KMS-11 (cell line): ENCODE measurements at regions not wholly inside any gene's neighbourhood (a gene's known extent, or its start where the extent isn't known, plus 50 kb on each side); places are given as distances from the start of the nearest gene placed in this dataset.

ENCODE experiments used
- H2AFZ ChIP-seq: fragments of 200-600 bp; sonication (generic); 2 replicates; pipeline ENCODE4 v1.6.1; 2016; ENCODE audit warnings: antibody characterized with exemption, mixed run types, low read depth
- H3K27ac ChIP-seq: fragments of 200-600 bp; sonication (generic); 2 replicates; pipeline ENCODE4 v1.6.1; 2016; ENCODE audit warnings: mild to moderate bottlenecking, mixed run types
- H3K27me3 ChIP-seq: fragments of 200-600 bp; sonication (generic); 2 replicates; pipeline ENCODE4 v1.6.1; 2017; ENCODE audit warnings: mild to moderate bottlenecking, low read depth, mixed run types, moderate library complexity; ENCODE audit not compliant: insufficient read depth
- H3K36me3 ChIP-seq: fragments of 200-600 bp; sonication (generic); 2 replicates; pipeline ENCODE4 v1.6.1; 2017; ENCODE audit warnings: mild to moderate bottlenecking, mixed run types; ENCODE audit not compliant: insufficient read depth
- H3K4me1 ChIP-seq: fragments of 200-600 bp; sonication (generic); 2 replicates; pipeline ENCODE4 v1.6.1; 2016; ENCODE audit warnings: mild to moderate bottlenecking, low read depth, mixed run types; ENCODE audit not compliant: poor library complexity, severe bottlenecking
- H3K4me2 ChIP-seq: fragments of 200-600 bp; sonication (generic); 2 replicates; pipeline ENCODE4 v1.7.0; 2016; ENCODE audit warnings: mild to moderate bottlenecking, mixed run types
- H3K4me3 ChIP-seq: fragments of 200-600 bp; sonication (generic); IDR thresholded peaks from 2 replicates; pipeline ENCODE4 v1.6.1; 2017; ENCODE audit warnings: low read depth, low read length, mixed read lengths; ENCODE audit not compliant: insufficient read depth
- H3K79me2 ChIP-seq: fragments of 200-600 bp; sonication (generic); 2 replicates; pipeline ENCODE4 v1.6.1; 2016; ENCODE audit warnings: low read depth, mixed run types; ENCODE audit not compliant: insufficient read depth
- H3K9ac ChIP-seq: fragments of 200-600 bp; sonication (generic); 2 replicates; pipeline ENCODE4 v1.6.1; 2016; ENCODE audit warnings: mild to moderate bottlenecking, mixed run types
- H4K20me1 ChIP-seq: fragments of 200-600 bp; sonication (generic); 2 replicates; pipeline ENCODE4 v1.6.1; 2016; ENCODE audit warnings: mild to moderate bottlenecking, mixed run types; ENCODE audit not compliant: insufficient read depth
- CTCF ChIP-seq: fragments of 200-600 bp; sonication (generic); conservative IDR thresholded peaks from 2 replicates; pipeline ENCODE4 v1.6.1; 2017; ENCODE audit warnings: low read depth, mild to moderate bottlenecking, antibody characterized with exemption, low read length, moderate library complexity, mixed read lengths

- TF ChIP-seq CTCF, result no peak
- Histone ChIP-seq H3K79me2 (no peaks in the 10 kb centered on the region), H3K4me1 (no peaks in the 10 kb centered on the region), H3K9ac (no peak overlapping the region), H2AFZ (no peak overlapping the region), H3K27ac (no peak overlapping the region), H3K36me3 (no peaks in the 10 kb centered on the region), H4K20me1 (no peaks in the 10 kb centered on the region), H3K27me3 (no peaks in the 10 kb centered on the region), H3K4me3 (no peak overlapping the region), H3K4me2 (no peak overlapping the region)
Observed at GRCh38 chr1:243916160-243916559, 66.1 kb upstream of the AKT3 start.

DNA sequence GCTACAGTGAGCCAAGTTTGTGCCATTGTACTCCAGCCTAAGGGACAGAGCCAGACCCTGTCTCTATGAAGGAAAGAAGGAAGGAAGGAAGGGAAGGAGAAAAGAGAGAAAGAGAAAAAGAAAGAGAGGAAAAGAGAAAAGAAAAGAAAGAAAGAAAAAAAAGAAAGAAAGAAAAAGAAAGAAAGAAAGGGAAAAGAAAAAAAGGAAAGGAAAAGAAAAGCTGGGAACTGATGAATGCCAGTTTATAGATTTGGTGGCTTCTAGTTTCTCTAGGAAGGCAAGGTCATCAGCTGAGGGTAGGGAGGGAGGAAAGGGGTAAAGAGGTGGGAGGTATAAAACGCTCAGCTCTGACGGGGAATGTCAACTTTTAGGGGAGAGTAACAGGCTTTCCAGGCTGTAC lies 62.3 kb upstream of the AKT3 start:
- TF ChIP-seq CTCF, result no peak
- H2AFZ ChIP-seq, result no peak overlapping the region
- H3K36me3 ChIP-seq, result no peaks in the 10 kb centered on the region
- no peaks in the 10 kb centered on the region for H3K27me3 ChIP-seq
- H4K20me1 ChIP-seq, result no peaks in the 10 kb centered on the region
- no peaks in the 10 kb centered on the region for H3K79me2 ChIP-seq
- H3K4me1 ChIP-seq, result no peaks in the 10 kb centered on the region
- H3K27ac ChIP-seq, result no peak overlapping the region
- H3K9ac ChIP-seq, result no peak overlapping the region
- no peak overlapping the region for H3K4me2 ChIP-seq
- H3K4me3 ChIP-seq, result no peak overlapping the region

DNA sequence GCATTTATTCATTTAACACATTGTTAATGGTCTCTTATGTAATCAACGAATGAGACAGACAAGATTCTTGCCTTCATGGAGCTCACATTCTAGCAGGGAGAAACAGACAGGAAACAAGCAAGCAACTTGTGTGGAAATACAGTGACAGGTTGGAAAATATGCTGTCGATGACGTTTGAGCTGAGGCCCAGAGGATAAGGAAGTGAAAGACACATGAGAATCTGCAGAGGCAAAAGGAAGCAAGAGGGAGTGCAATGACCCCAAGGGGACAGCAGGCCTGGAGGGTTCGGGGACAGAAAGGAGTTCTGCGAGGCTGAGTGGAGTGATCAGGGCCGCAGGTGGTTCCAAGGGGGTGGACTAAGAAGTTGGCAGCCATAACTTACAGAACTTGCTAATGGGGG lies 60.6 kb upstream of the AKT3 start:
- TF ChIP-seq CTCF, result no peak
- Histone ChIP-seq H4K20me1 (no peaks in the 10 kb centered on the region), H3K27me3 (no peaks in the 10 kb centered on the region), H3K4me2 (no peak overlapping the region), H2AFZ (no peak overlapping the region), H3K79me2 (no peaks in the 10 kb centered on the region), H3K4me1 (no peaks in the 10 kb centered on the region), H3K4me3 (no peak overlapping the region), H3K36me3 (no peaks in the 10 kb centered on the region), H3K9ac (no peak overlapping the region), H3K27ac (no peak overlapping the region)

DNA sequence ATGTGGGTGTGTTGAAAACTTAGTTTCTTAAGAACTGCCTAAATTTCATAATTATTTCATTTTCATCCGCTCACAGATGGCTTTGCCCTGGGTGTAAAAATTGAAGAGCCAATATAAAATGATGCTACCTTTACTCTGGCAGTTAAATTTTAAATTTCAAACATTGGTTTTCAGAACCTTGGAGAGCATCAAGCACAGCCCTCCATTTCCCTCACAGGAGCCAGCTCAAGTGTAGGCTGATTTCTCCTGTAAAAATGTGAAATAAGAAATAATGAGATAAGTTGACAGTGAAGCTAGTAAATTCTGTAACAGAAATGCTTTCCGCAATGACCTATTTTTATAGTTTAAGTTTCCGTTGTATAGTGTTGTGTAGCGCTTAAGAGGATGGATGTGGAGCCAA lies 53.9 kb upstream of the AKT3 start:
- no peak overlapping the region for H2AFZ ChIP-seq
- no peaks in the 10 kb centered on the region for H3K27me3 ChIP-seq
- no peak for TF ChIP-seq CTCF

DNA sequence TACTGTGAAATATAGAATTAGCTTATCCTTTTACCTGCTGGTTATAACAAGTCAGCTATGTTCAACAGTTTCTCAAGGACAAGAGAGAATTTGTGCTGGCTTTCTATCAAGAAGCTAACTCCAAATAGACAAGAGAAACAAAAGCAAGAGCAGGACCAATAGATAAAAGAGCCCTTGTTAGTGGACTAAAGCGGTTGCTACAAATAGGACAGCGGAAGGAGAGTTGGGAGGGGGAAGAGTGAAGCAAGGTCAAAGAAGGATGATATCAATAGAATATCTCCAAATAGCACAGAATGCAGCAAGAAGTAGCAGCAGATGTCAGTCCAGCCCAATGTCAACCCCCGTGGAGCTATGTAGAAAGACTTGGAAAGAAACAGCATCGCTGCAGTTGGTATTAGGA lies 53.0 kb upstream of the AKT3 start:
- Histone ChIP-seq H3K27me3 (no peaks in the 10 kb centered on the region), H3K9ac (no peak overlapping the region), H3K4me1 (peaks cover 11% of the 10 kb centered on the region), H4K20me1 (no peaks in the 10 kb centered on the region), H3K27ac (no peak overlapping the region), H3K4me3 (no peak overlapping the region), H3K36me3 (no peaks in the 10 kb centered on the region), H3K79me2 (no peaks in the 10 kb centered on the region), H3K4me2 (no peak overlapping the region), H2AFZ (no peak overlapping the region)
- no peak for TF ChIP-seq CTCF

More for the DNA sequence above, 53.9 kb upstream of the AKT3 start:
- no peaks in the 10 kb centered on the region for H3K79me2 ChIP-seq
- H3K4me3 ChIP-seq, result no peak overlapping the region
- H3K36me3 ChIP-seq, result no peaks in the 10 kb centered on the region
- H3K4me2 ChIP-seq, result no peak overlapping the region
- H3K4me1 ChIP-seq, result peaks cover 11% of the 10 kb centered on the region
- H4K20me1 ChIP-seq, result no peaks in the 10 kb centered on the region
- no peak overlapping the region for H3K27ac ChIP-seq
- H3K9ac ChIP-seq, result no peak overlapping the region
